Mesothelial cell of epicardium (in vitro differentiated cells): ENCODE measurements at regions not wholly inside any gene's neighbourhood (a gene's known extent, or its start where the extent isn't known, plus 50 kb on each side); places are given as distances from the start of the nearest gene placed in this dataset.
"Not testable (repeated sequence)": the region's sequence is repeated elsewhere in the genome, so short reads cannot be mapped to it uniquely, and the experiment has no call there.

ENCODE experiments used
- DNase-seq, 2 experiments: peaks; one replicate each; pipeline ENCODE4 v3.0.0; 2021; ENCODE audit warnings: low spot score in 2 of 2; ENCODE audit not compliant: unreplicated experiment in 2 of 2
- H3K27ac Mint-ChIP-seq: 2 replicates; pipeline ENCODE4 v1.8.0; 2021; ENCODE audit warnings: mixed read lengths
- H3K27me3 Mint-ChIP-seq: 2 replicates; pipeline ENCODE4 v1.8.0; 2021; ENCODE audit warnings: low read depth, mixed read lengths
- H3K36me3 Mint-ChIP-seq: 2 replicates; pipeline ENCODE4 v1.8.0; 2021; ENCODE audit warnings: mixed read lengths
- H3K4me1 Mint-ChIP-seq: 2 replicates; pipeline ENCODE4 v1.8.0; 2021; ENCODE audit warnings: mixed read lengths
- H3K4me3 Mint-ChIP-seq: 2 replicates; pipeline ENCODE4 v1.8.0; 2021; ENCODE audit warnings: mild to moderate bottlenecking, moderate library complexity, mixed read lengths
- H3K9me3 Mint-ChIP-seq: 2 replicates; pipeline ENCODE4 v1.8.0; 2021; ENCODE audit warnings: mixed read lengths
- TF ChIP-seq, protein P1 (sequence below): fragments of 200-600 bp; sonication (generic); IDR thresholded peaks from one replicate; pipeline ENCODE4 v1.5.0; 2021; ENCODE audit warnings: antibody characterized with exemption; ENCODE audit not compliant: unreplicated experiment

GRCh38 chr7:4345004-4345403 is 337.1 kb upstream of the FOXK1 start:
- H3K9me3 Mint-ChIP-seq: peaks cover 68% of the 10 kb centered on the region

GRCh38 chr7:4352069-4352468 is 330.0 kb upstream of the FOXK1 start:
- peaks cover 61% of the 10 kb centered on the region for H3K9me3 Mint-ChIP-seq
- TF ChIP-seq, protein P1, sequence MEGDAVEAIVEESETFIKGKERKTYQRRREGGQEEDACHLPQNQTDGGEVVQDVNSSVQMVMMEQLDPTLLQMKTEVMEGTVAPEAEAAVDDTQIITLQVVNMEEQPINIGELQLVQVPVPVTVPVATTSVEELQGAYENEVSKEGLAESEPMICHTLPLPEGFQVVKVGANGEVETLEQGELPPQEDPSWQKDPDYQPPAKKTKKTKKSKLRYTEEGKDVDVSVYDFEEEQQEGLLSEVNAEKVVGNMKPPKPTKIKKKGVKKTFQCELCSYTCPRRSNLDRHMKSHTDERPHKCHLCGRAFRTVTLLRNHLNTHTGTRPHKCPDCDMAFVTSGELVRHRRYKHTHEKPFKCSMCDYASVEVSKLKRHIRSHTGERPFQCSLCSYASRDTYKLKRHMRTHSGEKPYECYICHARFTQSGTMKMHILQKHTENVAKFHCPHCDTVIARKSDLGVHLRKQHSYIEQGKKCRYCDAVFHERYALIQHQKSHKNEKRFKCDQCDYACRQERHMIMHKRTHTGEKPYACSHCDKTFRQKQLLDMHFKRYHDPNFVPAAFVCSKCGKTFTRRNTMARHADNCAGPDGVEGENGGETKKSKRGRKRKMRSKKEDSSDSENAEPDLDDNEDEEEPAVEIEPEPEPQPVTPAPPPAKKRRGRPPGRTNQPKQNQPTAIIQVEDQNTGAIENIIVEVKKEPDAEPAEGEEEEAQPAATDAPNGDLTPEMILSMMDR: no peak
- H3K36me3 Mint-ChIP-seq: peaks cover 2% of the 10 kb centered on the region
- H3K4me1 Mint-ChIP-seq: no peaks in the 10 kb centered on the region
- H3K27ac Mint-ChIP-seq: no peak overlapping the region
- no peaks in the 10 kb centered on the region for H3K27me3 Mint-ChIP-seq
- DNase-seq: no peak
- H3K4me3 Mint-ChIP-seq: no peak overlapping the region

More at GRCh38 chr7:4345004-4345403, 337.1 kb upstream of the FOXK1 start:
- no peak overlapping the region for H3K4me3 Mint-ChIP-seq
- no peak for DNase-seq
- H3K4me1 Mint-ChIP-seq: no peaks in the 10 kb centered on the region
- H3K36me3 Mint-ChIP-seq: no peaks in the 10 kb centered on the region
- TF ChIP-seq, protein P1: no peak
- H3K27me3 Mint-ChIP-seq: no peaks in the 10 kb centered on the region
- H3K27ac Mint-ChIP-seq: no peak overlapping the region

GRCh38 chr7:4361774-4362173 is 320.3 kb upstream of the FOXK1 start:
- H3K9me3 Mint-ChIP-seq: peaks cover 48% of the 10 kb centered on the region
- H3K4me1 Mint-ChIP-seq: no peaks in the 10 kb centered on the region
- no peak overlapping the region for H3K4me3 Mint-ChIP-seq
- TF ChIP-seq, protein P1: no peak
- DNase-seq: no peak
- H3K27ac Mint-ChIP-seq: no peak overlapping the region
- H3K27me3 Mint-ChIP-seq: no peaks in the 10 kb centered on the region
- H3K36me3 Mint-ChIP-seq: no peaks in the 10 kb centered on the region

DNA sequence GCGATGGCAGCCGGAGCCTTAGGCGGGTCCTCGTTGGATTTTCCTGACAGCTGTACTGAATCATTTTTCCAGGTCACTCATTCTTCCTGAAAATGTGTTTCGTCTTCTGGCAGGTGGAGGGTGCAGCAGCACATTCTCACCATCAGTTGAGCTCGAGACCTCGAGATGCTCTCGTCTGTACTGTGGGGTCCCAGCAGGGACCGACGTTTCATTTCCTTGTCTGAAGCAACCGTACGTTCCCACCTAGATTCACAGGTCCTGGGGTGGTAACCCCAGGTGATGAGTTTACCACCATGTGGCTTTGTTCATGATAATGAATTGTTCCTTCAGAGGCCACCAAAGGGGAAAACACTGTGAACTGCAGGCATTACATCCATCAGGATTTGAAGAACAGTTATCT is 298.5 kb upstream of the FOXK1 start:
- no peak overlapping the region for H3K27ac Mint-ChIP-seq
- peaks cover 51% of the 10 kb centered on the region for H3K9me3 Mint-ChIP-seq
- no peak for DNase-seq

GRCh38 chr7:4386190-4386589 is 295.9 kb upstream of the FOXK1 start:
- Mint-ChIP-seq H3K27ac (no peak overlapping the region), H3K27me3 (no peaks in the 10 kb centered on the region), H3K9me3 (peaks cover 43% of the 10 kb centered on the region), H3K36me3 (peaks cover 4% of the 10 kb centered on the region), H3K4me1 (no peaks in the 10 kb centered on the region), H3K4me3 (no peak overlapping the region)
- TF ChIP-seq, protein P1: no peak
- DNase-seq: no peak

More for the DNA sequence above, 298.5 kb upstream of the FOXK1 start:
- no peaks in the 10 kb centered on the region for H3K36me3 Mint-ChIP-seq
- no peak overlapping the region for H3K4me3 Mint-ChIP-seq
- no peaks in the 10 kb centered on the region for H3K27me3 Mint-ChIP-seq
- no peaks in the 10 kb centered on the region for H3K4me1 Mint-ChIP-seq
- TF ChIP-seq, protein P1: no peak

GRCh38 chr7:4391103-4391502 is 291.0 kb upstream of the FOXK1 start:
- not testable (repeated sequence) for H3K4me3 Mint-ChIP-seq, H3K36me3 Mint-ChIP-seq, H3K4me1 Mint-ChIP-seq, H3K27ac Mint-ChIP-seq, H3K27me3 Mint-ChIP-seq, DNase-seq
- peaks cover 52% of the 10 kb centered on the region for H3K9me3 Mint-ChIP-seq
